ENCODE measurements at regions not wholly inside any gene's neighbourhood (a gene's known extent, or its start where the extent isn't known, plus 50 kb on each side); places are given as distances from the start of the nearest gene placed in this dataset.

DNA sequence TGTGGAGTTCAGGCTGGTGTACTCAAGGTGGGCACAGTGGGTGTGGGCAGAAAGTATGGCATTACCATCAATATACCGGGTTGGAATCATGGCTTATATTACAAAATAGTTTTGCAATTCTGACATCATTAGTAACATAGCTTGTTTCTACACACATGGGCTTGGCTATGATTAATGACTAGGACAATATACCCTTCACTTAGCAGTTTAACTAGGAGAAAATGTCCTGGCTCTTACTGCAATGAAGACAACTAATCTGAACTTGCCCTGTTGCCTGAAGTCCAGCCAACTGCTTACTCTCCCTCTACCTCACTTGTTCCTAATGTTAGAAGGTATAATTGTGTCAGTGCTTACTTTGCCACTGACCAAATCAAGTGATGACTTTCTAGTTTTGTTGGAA, 612.5 kb downstream of the EFNA5 start:
- no peak for TF ChIP-seq CTCF (IDR thresholded peaks at IDR 0.05; ENCODE audit: extremely low read depth in 1 of 2, insufficient read depth in 1 of 2, low read depth in 1 of 2, low read length in 2 of 2)
- no peak for TF ChIP-seq POLR2AphosphoS5 (IDR thresholded peaks at IDR 0.05; ENCODE audit: insufficient read depth, low read depth, low read length)

Data from endothelial cell of umbilical vein (primary cell).